GM12874 (cell line): ENCODE measurements at regions not wholly inside any gene's neighbourhood (a gene's known extent, or its start where the extent isn't known, plus 50 kb on each side); places are given as distances from the start of the nearest gene placed in this dataset.

Source experiments
- CTCF ChIP-seq: IDR thresholded peaks from 2 replicates; pipeline ENCODE4 v1.5.1; 2011; ENCODE audit warnings: low read depth, mild to moderate bottlenecking, control low read depth, low read length, moderate library complexity; ENCODE audit not compliant: insufficient read depth

- no peak for TF ChIP-seq CTCF
Measured at GRCh38 chr6:118708744-118709143, 57.4 kb upstream of the CEP85L start.

DNA sequence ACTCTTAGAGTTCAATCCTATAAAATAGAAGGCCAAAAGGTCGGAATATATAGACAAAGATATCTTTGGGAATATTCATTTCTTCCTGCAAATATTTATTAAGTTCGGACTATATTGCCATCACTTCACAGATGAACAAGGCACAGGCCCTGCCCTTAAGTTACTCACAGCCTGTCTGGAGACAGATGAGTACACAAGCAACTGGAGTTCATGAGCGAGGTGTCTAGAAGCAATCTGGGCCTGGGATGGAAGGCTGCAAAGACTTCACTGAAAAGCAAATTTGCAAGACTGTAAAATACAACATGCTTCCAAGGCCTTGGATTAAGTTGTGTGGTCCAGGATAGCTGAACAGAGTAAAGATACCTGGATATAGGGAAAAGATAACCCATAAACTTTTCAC is 56.7 kb upstream of the CEP85L start:
- TF ChIP-seq CTCF: no peak

- no peak for TF ChIP-seq CTCF
Measured at GRCh38 chr6:118706702-118707101, 55.3 kb upstream of the CEP85L start.

GRCh38 chr6:118705544-118706491 is 54.4 kb upstream of the CEP85L start:
- TF ChIP-seq CTCF: no peak

DNA sequence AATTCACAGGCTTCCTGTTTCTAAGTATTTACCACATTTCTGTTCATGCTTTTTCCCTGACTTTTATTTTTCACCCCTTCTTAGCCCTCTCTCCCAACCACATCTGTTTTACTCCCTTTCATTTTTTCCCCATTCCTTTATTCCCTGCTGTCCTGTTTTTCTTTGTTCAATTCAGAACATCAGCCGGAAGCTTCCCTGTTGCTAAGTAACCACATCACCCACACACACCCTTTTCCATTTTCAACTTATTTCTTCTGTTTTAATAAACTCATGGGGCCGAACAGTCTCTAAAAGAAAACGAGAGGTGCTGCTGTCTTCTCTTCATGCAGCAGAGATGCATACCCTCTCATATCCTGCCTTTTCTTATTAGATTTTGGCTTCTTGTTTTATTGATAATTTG is 53.5 kb upstream of the CEP85L start:
- no peak for TF ChIP-seq CTCF
